OCI-LY1 (cell line): ENCODE measurements at regions not wholly inside any gene's neighbourhood (a gene's known extent, or its start where the extent isn't known, plus 50 kb on each side); places are given as distances from the start of the nearest gene placed in this dataset.

ENCODE experiments used
- H2AFZ ChIP-seq: fragments of 200-600 bp; sonication (generic), shearing (Covaris generic); 2 replicates; pipeline ENCODE4 v1.6.0; 2014; ENCODE audit warnings: antibody characterized with exemption, mild to moderate bottlenecking, low read length
- H3F3A ChIP-seq: fragments of 200-600 bp; sonication (generic), shearing (Covaris generic); 2 replicates; pipeline ENCODE4 v1.6.0; 2014; ENCODE audit warnings: mild to moderate bottlenecking, antibody characterized with exemption, low read length, moderate library complexity; ENCODE audit not compliant: insufficient read depth
- H3K27ac ChIP-seq: fragments of 200-600 bp; sonication (generic); 2 replicates; pipeline ENCODE4 v1.5.1; 2014; ENCODE audit warnings: low read length, mixed run types, mild to moderate bottlenecking, low read depth; ENCODE audit not compliant: poor library complexity, severe bottlenecking
- H3K27me3 ChIP-seq: fragments of 200-600 bp; sonication (generic); 2 replicates; pipeline ENCODE4 v1.6.0; 2014; ENCODE audit warnings: antibody characterized with exemption, mild to moderate bottlenecking, low read length, moderate library complexity; ENCODE audit not compliant: insufficient read depth
- H3K36me3 ChIP-seq: fragments of 200-600 bp; sonication (generic); 2 replicates; pipeline ENCODE4 v1.6.1; 2014; ENCODE audit warnings: mild to moderate bottlenecking, antibody characterized with exemption, low read length, moderate library complexity, mixed read lengths; ENCODE audit not compliant: insufficient read depth
- H3K4me1 ChIP-seq: fragments of 200-600 bp; sonication (generic); 2 replicates; pipeline ENCODE4 v1.5.1; 2014; ENCODE audit warnings: mild to moderate bottlenecking, low read length, moderate library complexity; ENCODE audit not compliant: insufficient read depth, severe bottlenecking
- H3K4me2 ChIP-seq: fragments of 200-600 bp; sonication (generic), shearing (Covaris generic); 2 replicates; pipeline ENCODE4 v1.6.1; 2014; ENCODE audit warnings: low read length
- H3K4me3 ChIP-seq: fragments of 200-600 bp; sonication (generic); 2 replicates; pipeline ENCODE4 v1.5.1; 2014; ENCODE audit warnings: low read length, low read depth, mild to moderate bottlenecking, mixed read lengths; ENCODE audit not compliant: poor library complexity, severe bottlenecking
- H3K79me2 ChIP-seq: fragments of 200-600 bp; shearing (Covaris generic); 2 replicates; pipeline ENCODE4 v1.6.1; 2016; ENCODE audit warnings: mixed run types, low read length, mixed read lengths; ENCODE audit not compliant: insufficient read depth
- H3K9ac ChIP-seq: fragments of 200-600 bp; sonication (generic), shearing (Covaris generic); 2 replicates; pipeline ENCODE4 v1.6.1; 2014; ENCODE audit warnings: mild to moderate bottlenecking, low read length, mixed read lengths
- H3K9me2 ChIP-seq: fragments of 200-600 bp; sonication (generic), shearing (Covaris generic); 2 replicates; pipeline ENCODE4 v1.6.1; 2014; ENCODE audit warnings: low read depth, mild to moderate bottlenecking, low read length, mixed read lengths
- H3K9me3 ChIP-seq: fragments of 200-600 bp; shearing (Covaris generic); 2 replicates; pipeline ENCODE4 v1.6.1; 2014; ENCODE audit warnings: low read length, mixed read lengths
- H4K20me1 ChIP-seq: fragments of 200-600 bp; sonication (generic), shearing (Covaris generic); 2 replicates; pipeline ENCODE4 v1.6.0; 2016; ENCODE audit warnings: mild to moderate bottlenecking, low read length; ENCODE audit not compliant: insufficient read depth
- EZH2 ChIP-seq: fragments of 200-600 bp; sonication (generic), shearing (Covaris generic); IDR thresholded peaks from 2 replicates; pipeline ENCODE4 v1.8.0; 2017; ENCODE audit warnings: borderline replicate concordance, mixed run types, mild to moderate bottlenecking, antibody characterized with exemption, low read length, moderate library complexity, mixed read lengths
- TF ChIP-seq, protein P1 (sequence below): fragments of 200-600 bp; sonication (generic), shearing (Covaris generic); IDR thresholded peaks from 2 replicates; pipeline ENCODE4 v1.5.1; 2017; ENCODE audit warnings: mild to moderate bottlenecking, antibody characterized with exemption, low read length, moderate library complexity, mixed read lengths

DNA sequence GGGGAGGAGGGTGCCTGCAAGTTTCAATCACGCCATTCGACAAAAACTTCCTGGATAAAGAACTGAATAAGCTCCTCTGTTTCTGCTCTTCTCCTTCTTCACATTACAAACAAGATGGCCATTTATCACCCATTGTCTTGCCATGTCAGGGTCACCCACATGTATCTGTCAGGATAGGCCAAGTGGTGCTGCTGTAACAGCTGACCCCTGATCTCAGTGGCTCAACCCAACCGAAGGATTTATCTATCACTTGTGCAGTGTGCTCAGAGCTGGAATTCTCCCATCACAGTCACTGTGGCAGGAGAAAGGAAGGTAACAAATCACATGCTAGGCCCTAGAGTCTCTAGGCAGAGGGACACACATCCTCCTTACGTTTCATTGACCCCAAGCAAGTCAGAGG, 210.0 kb upstream of the CDH5 start:
- no peak overlapping the region for H3K4me2 ChIP-seq
- no peak overlapping the region for H2AFZ ChIP-seq
- H3K36me3 ChIP-seq: no peaks in the 10 kb centered on the region
- no peak overlapping the region for H3K4me3 ChIP-seq
- no peak for TF ChIP-seq EZH2
- TF ChIP-seq, protein P1, sequence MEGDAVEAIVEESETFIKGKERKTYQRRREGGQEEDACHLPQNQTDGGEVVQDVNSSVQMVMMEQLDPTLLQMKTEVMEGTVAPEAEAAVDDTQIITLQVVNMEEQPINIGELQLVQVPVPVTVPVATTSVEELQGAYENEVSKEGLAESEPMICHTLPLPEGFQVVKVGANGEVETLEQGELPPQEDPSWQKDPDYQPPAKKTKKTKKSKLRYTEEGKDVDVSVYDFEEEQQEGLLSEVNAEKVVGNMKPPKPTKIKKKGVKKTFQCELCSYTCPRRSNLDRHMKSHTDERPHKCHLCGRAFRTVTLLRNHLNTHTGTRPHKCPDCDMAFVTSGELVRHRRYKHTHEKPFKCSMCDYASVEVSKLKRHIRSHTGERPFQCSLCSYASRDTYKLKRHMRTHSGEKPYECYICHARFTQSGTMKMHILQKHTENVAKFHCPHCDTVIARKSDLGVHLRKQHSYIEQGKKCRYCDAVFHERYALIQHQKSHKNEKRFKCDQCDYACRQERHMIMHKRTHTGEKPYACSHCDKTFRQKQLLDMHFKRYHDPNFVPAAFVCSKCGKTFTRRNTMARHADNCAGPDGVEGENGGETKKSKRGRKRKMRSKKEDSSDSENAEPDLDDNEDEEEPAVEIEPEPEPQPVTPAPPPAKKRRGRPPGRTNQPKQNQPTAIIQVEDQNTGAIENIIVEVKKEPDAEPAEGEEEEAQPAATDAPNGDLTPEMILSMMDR: no peak
- H3F3A ChIP-seq: no peaks in the 10 kb centered on the region
- no peaks in the 10 kb centered on the region for H3K4me1 ChIP-seq
- no peaks in the 10 kb centered on the region for H3K79me2 ChIP-seq
- no peaks in the 10 kb centered on the region for H3K9me3 ChIP-seq
- H3K9me2 ChIP-seq: no peaks in the 10 kb centered on the region
- no peak overlapping the region for H3K27ac ChIP-seq
- H3K9ac ChIP-seq: no peak overlapping the region
- H4K20me1 ChIP-seq: no peaks in the 10 kb centered on the region
- H3K27me3 ChIP-seq: no peaks in the 10 kb centered on the region

GRCh38 chr16:66155933-66156332, 210.6 kb upstream of the CDH5 start:
- Histone ChIP-seq H3K9ac (no peak overlapping the region), H3K79me2 (no peaks in the 10 kb centered on the region), H3K4me2 (no peak overlapping the region), H3K36me3 (no peaks in the 10 kb centered on the region), H3K4me1 (no peaks in the 10 kb centered on the region), H3K27ac (no peak overlapping the region), H3K27me3 (no peaks in the 10 kb centered on the region), H2AFZ (no peak overlapping the region), H4K20me1 (no peaks in the 10 kb centered on the region), H3K9me2 (no peaks in the 10 kb centered on the region), H3K9me3 (no peaks in the 10 kb centered on the region), H3K4me3 (no peak overlapping the region), H3F3A (no peaks in the 10 kb centered on the region)
- TF ChIP-seq, protein P1: no peak
- TF ChIP-seq EZH2: no peak

GRCh38 chr16:66154801-66155200, 211.7 kb upstream of the CDH5 start:
- no peaks in the 10 kb centered on the region for H3F3A ChIP-seq
- no peaks in the 10 kb centered on the region for H4K20me1 ChIP-seq
- no peaks in the 10 kb centered on the region for H3K9me2 ChIP-seq
- H3K4me1 ChIP-seq: no peaks in the 10 kb centered on the region
- no peaks in the 10 kb centered on the region for H3K9me3 ChIP-seq
- TF ChIP-seq, protein P1: no peak
- no peak for TF ChIP-seq EZH2
- H3K4me2 ChIP-seq: no peak overlapping the region
- H3K4me3 ChIP-seq: no peak overlapping the region
- no peaks in the 10 kb centered on the region for H3K27me3 ChIP-seq
- H3K79me2 ChIP-seq: no peaks in the 10 kb centered on the region
- H3K36me3 ChIP-seq: no peaks in the 10 kb centered on the region
- H3K27ac ChIP-seq: no peak overlapping the region
- H3K9ac ChIP-seq: no peak overlapping the region
- no peak overlapping the region for H2AFZ ChIP-seq
